ENCODE measurements at regions not wholly inside any gene's neighbourhood (a gene's known extent, or its start where the extent isn't known, plus 50 kb on each side); places are given as distances from the start of the nearest gene placed in this dataset.
"Not testable (repeated sequence)": the region's sequence is repeated elsewhere in the genome, so short reads cannot be mapped to it uniquely, and the experiment has no call there.

DNA sequence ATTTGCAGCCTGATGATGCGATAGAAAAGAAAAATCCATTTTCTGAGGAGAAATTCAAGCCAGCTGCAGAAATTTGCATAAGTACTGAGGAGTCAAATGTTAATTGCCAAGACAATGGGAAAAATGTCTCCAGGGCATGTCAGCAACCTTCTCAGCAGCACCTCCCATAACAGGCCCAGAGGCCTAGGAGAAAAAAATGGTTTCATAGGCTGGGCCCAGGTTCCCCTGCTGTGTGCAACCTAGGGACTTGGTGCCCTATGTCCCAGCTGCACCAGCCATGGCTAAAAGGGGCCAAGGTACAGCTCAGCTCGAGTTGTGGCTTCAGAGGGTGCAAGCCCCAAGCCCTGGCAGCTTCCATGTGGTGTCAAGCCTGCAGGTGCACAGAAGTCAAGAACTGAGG is 144.8 kb upstream of the PRKD1 start:
- not testable (repeated sequence) for DNase-seq

- DNase-seq, result no peak
Measured at GRCh38 chr14:30077946-30078345, 150.3 kb upstream of the PRKD1 start.

DNA sequence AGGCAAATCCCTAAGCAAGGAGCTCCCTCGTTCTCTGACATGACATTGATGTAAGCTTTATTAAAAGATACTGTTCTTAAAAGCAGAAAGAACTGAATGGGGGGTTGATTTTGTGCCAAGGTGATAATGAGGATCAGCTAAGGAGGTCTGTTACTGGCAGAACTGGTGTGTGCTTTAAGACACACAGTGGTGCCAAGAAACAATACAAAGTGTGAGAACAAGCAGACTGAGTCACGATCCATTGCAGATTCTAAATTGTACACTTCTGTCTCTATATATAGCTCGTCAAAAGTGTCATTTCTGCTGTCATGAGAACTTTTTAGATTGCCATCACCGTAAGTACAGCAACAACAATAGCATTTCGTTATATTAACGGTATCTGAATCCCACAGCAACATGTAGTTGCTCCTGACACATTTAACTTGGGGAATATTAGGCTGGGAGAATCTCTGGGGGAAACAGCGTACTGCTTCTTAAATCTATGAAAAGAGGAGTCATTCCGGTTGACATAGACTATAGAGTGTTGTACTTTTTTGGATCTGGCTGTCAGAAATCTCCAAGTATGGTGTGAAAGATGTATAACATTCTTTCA is 151.3 kb upstream of the PRKD1 start:
- no peak for DNase-seq

DNA sequence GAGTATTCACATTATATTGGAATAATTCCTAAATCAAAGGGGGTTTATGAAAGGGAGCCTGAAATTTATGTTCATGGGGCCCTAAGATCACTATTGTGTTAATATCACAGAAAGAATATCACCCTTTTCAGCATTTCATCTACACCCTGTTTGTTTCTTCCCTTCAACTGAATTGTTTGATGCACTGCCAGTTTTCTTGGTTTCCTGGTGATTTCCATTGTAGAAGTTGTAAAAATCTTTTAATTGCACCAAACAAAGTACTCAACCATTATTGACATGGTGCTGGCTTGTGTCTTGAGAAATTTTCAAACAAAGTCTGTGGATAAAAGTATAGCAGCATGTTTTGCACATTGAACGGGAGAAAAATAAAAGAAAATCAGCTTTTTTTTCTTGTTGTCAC is 154.8 kb upstream of the PRKD1 start:
- no peak for DNase-seq

DNA sequence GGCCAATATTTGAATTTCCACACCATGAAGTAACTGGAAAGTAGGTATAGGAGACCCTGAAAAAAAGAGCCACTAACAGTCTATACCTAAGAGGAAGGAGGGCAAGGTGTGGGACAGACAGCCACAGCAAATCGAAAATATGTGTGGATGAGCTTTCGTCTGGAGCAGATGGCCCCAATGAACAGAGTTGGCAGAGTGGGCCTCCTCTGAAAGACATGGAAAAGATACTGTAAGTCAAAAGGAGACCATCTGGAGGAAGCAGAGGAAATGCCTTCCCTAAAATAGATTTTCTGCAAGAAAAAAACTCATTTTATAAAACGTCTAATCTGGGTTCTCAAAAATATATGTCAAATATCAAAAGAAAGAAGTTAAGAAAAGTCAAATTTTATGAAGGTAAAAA is 157.2 kb upstream of the PRKD1 start:
- no peak for DNase-seq

DNA sequence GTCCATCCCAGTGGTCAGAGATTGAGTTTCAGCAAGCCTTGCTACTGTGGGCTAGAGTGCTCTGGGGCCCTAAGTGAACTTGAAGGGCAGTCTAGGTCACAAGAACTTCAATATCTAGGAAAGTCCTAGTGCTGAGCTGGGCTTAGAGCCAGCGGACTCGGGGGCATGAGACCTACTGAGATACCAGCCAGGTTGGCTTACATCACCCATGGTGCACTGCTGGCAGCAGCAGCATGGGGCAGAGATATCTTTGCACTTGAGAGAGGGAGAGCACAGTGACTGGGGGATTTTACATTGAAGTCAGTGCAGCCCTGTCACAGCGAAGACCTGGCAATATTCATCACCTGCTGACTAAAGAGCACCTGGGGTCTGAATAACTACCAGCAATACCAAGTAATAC is 158.3 kb upstream of the PRKD1 start:
- no peak for DNase-seq

DNA sequence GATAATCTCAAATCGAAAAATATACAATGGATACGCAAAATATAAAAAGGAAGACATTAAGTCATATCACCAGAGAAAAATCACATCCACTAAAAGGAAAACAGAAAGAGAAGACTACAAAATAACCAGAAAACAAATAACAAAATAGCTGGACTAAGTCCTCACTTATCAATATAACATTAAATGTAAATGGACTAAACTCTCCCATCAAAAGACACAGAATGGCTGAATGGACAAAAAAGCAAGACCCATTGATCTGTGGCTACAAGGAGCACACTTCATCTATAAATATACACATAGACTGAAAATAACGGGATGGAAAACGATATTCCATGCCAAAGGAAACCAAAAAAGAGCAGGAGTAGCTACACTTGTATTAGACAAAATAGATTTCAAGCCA is 161.0 kb upstream of the PRKD1 start:
- DNase-seq, result no peak

DNA sequence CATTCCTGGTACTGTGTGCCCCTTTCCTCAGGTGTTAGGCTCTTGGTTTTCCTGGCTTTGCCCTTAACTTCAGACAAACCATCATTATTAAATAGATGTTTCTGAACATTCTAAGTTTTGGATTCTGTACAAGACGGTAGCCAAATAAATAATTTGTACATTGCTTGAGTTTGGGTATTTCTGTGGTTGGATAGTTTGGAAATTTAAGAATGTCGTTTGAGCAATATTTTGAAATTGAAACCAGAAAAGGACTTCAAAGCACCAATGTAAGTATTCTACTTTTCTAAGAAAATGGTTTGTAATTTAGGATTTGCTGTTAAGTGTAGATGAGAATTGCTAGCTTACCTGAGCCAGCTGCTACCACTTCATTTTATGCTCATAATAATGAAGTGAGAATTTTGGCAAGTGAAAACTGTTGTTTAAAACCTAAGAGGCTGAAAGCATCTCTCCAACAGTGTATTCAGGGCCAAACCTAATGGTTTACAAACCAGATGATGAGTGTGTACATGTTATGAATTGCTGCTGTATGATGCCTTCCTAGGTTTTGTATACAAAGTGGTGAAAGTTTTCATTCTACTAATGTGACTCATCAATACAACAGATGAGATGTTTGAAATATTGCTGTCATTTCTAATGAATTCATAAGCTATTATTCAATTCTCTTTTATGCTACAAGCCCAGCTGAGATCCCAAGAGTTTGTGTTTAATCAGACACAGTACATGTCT is 181.5 kb upstream of the PRKD1 start:
- no peak for DNase-seq

DNA sequence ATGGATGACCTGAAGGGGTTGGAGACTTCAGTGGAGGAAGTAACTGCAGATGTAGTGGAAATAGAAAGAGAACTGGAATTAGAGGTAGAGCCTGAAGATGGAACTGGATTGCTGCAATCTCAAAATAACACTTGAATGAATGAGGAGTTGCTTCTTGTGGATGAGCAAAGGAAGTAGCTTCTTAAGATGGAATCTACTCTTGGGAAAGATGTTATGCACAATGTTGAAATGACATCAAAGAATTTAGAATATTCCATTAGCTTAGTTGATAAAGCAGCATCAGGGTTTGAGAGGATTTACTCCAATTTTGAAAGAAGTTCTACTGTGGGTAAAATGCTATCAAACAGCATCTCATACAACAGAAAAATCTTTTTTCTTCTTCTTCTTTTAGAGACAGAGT is 186.4 kb upstream of the PRKD1 start:
- DNase-seq, result no peak

DNA sequence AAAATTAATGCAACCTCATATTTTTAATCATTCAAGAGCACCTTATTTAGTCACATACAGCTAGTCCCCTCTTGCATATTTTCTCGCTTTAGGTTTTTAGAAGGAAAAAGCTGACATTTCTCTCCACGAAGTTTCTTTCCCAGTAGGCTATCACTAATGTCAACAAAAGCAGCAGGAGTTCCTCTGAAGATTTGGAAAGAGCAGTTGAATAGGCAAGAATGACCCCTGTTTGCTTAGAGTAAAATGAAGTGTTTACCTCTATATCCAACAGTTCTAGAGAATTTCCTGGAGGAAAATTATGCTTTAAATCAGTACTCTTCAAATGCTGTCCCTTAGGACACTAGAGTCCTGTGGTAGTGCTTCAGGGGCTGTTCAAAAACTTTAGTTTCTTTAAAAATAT is 188.1 kb upstream of the PRKD1 start:
- DNase-seq, result no peak

- no peak for DNase-seq
Measured at GRCh38 chr14:30118992-30119640, 191.5 kb upstream of the PRKD1 start.

DNA sequence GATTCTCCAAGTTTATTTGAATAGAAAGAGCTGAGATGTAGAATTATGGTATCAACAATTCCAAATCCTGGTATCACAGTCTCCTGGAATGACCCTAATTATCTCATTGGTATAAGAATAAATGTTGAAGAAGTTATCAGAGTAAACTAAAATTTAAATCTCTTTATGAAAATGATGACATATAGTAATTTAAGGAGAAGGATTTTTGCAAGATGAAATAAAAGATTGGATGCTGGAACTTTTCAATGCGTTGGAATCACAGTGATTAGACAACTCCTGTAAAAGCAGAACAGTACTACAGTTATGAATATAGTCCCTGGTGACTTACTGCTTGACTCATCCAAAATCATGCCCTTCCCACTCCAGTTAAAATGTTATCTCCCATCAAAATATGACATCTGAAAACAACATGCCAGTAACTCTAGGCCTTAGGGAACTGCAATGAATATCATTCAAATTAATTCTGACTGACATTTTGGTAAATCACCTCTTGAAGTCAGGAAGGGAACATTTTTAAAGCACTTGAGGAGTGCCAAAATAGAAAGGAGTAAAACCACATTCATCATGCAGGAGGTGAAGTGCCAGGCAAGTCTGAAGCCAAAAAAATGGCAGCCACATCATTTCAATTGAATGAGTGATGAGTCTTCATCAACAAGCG is 197.8 kb upstream of the PRKD1 start:
- DNase-seq, result no peak

DNA sequence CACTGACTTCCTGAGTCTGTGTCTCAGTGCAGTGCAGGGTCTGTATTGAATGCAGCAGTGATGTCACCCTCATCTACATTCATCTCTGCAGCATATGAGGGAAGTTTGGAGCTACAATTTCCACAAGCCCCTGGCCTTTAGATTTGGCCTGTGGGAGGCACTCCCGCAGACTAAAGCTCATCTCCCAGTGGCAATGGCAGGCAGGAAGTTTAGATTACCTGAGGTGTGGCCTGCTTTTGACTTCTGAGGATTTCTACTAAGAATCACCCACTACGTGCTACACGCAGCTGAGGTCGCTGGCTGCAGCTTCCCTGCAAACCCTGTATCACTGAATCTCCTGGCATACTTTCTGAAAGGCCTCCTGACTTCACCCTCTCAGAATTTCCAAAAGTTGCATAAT is 202.2 kb upstream of the PRKD1 start:
- DNase-seq, result no peak

GRCh38 chr14:30131581-30132097 is 204.0 kb upstream of the PRKD1 start:
- no peak for DNase-seq

GRCh38 chr14:30132196-30132595 is 204.5 kb upstream of the PRKD1 start:
- no peak for DNase-seq

DNA sequence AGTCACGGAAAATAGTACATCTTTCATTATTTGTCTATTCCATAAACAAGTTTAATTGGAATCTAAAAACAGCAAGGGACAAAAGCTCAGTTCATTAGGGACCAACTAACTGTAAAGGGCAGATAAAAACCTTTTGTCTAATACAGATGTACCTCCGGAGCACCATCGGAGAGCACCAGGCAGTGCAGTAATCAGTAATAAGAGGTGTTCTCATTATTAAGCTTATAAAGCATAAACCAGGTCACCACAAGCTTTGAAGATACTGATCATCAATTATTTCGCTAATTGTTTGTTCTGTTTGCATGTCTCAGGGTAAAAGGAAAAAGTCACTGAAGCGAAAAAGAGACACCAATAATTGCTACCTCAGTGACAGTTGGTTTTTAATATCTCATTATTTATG is 207.3 kb upstream of the PRKD1 start:
- no peak for DNase-seq

- no peak for DNase-seq
Measured at GRCh38 chr14:30138567-30138966, 210.9 kb upstream of the PRKD1 start.

DNA sequence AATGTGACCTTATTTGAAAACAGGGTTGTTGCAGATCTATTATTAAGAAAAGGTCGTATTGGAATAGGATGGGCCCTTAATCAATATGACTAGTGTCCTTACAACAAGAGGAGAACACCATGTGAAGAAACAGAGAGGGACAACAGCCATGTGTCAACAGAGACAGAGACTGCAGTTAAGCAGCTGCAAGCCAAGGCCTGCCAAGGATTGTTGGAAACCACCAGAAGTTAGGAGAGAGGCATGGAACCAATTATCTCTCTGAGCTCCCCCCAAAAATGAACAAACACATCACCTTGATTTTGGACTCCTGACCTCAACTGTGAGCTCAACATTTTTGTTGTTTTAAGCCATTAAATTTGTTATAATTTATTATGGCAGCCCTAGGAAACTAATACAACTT is 214.6 kb upstream of the PRKD1 start:
- no peak for DNase-seq

DNA sequence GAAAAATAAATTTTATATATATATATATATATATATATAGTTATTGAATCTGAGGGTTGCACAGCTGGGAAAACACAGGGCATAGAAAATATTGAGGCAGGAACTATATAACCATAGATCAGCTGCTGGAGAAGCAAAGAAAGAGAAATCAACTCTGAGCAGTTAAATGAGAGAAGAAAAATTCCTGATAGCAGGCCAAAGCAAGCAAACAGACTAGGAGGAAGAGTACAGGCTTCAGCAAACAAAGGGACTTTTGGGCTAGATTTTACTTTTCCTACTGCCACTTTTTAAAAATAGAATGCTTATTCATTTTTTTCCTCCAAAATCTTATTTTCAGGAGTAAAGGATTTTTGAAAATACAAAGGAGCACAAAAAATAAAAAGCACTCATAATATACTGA is 216.0 kb upstream of the PRKD1 start:
- DNase-seq, result no peak

DNA sequence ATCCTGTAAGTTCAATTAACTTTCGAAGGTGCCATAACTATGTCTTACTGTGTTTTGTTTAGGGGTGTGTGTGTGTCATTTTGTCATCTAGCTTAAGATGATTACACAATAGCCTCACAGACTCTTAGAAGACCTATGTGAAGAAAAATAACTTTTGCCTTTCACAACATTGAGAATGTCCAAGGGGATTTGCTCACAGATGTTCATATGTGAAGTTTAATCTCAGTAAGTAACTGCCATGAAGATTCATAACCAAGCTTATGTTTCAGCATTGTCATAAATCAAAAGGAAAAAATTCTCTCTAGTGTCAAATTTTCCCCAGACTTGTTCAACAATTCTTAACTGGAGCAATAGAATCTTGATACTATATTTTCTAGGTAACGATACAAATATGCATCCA is 226.1 kb upstream of the PRKD1 start:
- DNase-seq, result no peak

GRCh38 chr14:30156571-30156970 is 228.9 kb upstream of the PRKD1 start:
- DNase-seq, result no peak

GRCh38 chr14:30158299-30158698 is 230.7 kb upstream of the PRKD1 start:
- no peak for DNase-seq

DNA sequence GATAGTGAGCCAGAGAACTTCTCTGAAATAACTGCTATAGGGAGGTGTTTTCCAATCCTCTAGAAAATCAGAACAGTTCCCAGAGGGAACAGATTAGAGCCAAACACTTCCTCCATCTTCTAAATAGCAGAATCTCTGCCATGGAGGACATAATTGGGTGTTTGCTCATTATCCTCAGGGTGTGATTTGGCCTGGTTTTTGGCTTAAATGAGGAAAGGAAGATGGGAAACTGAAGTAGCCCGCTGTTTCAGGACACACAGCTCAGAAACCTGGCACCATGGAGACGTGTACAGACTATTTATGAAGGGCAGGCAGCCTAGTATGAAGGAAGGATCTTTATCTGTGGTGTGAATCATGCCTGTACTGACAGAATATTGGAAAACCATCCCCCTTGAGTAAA is 231.7 kb upstream of the PRKD1 start:
- DNase-seq, result no peak

- no peak for DNase-seq
Measured at GRCh38 chr14:30160608-30161007, 233.0 kb upstream of the PRKD1 start.

Measured in activated CD4-positive, alpha-beta T cell treated with anti-CD3 and anti-CD28 coated beads, Interleukin-2, amount 50 U/mL, for 4 hours (primary cell).